Right lobe of liver (tissue), 4 donors: ENCODE measurements at regions not wholly inside any gene's neighbourhood (a gene's known extent, or its start where the extent isn't known, plus 50 kb on each side); places are given as distances from the start of the nearest gene placed in this dataset.

ENCODE experiments used
- CTCF ChIP-seq, 4 donors: fragments of 200-600 bp in 3 of 4; fragments of 450-650 bp in 1 of 4; IDR thresholded peaks; one replicate each; pipeline versions ENCODE4 v1.5.1 to v1.8.0; 2016 to 2022; ENCODE audit warnings: antibody characterized with exemption in 4 of 4, mild to moderate bottlenecking in 2 of 4
- POLR2A ChIP-seq: fragments of 450-650 bp; IDR thresholded peaks from one replicate; pipeline ENCODE4 v1.6.1; 2017; ENCODE audit warnings: antibody characterized with exemption, mild to moderate bottlenecking
- donor health status: DM: no; HTN: no; CAD: no.
- donor health status: DM: no; HTN: no; CAD: no.
- donor health status: DM: no; HTN: yes; CAD: no.

GRCh38 chr16:76932541-76933211, 258.3 kb upstream of the MON1B start:
- TF ChIP-seq CTCF (IDR thresholded peaks at IDR 0.05): no peak
- TF ChIP-seq POLR2A: no peak
